Non-pigmented ciliary epithelial cell (primary cell): ENCODE measurements at regions not wholly inside any gene's neighbourhood (a gene's known extent, or its start where the extent isn't known, plus 50 kb on each side); places are given as distances from the start of the nearest gene placed in this dataset.

Experiments
- DNase-seq: peaks from one replicate; pipeline ENCODE4 v3.0.0-alpha.2; 2010; ENCODE audit warnings: low read depth

DNA sequence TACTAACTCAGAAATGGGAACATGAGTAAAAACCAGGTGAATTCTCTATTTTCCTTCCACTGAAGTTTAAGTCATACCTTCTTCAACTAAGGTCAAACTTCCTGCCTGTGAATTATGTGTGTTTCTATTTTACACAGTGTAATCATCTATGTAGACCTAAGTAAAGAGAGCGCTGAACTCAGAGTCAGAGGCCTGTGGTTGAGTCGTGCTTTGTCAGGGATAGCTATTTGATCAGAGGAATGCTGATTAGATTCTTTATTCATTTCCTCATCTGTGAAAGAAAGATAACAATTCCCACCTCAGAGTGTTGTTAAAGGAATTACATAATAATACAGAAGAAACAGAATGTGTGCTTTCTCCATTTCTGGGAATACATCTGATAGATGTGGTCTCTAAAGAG lies 654.1 kb downstream of the STIM2 start:
- no peak for DNase-seq

DNA sequence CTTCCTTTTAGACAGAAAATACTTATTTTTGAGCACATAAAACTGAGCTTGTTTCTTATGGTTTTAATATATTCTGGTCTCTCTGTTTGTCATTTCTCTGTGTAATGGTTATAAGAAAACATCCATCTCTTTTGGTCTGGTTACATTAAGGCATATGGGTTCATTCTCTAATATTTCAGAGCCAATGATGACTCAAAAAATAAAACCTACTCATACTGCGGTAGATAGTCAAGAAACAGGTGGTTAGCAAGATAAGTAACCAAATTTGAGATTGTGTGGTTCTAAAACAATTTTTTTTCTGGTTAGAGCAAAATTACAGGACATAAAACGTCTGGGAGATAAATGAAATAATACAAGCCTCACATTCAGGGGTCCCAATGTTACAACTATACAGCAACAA lies 654.5 kb downstream of the STIM2 start:
- no peak for DNase-seq

GRCh38 chr4:27518876-27519275 lies 658.2 kb downstream of the STIM2 start:
- DNase-seq = no peak

GRCh38 chr4:27524224-27524623 lies 663.6 kb downstream of the STIM2 start:
- DNase-seq = no peak

DNA sequence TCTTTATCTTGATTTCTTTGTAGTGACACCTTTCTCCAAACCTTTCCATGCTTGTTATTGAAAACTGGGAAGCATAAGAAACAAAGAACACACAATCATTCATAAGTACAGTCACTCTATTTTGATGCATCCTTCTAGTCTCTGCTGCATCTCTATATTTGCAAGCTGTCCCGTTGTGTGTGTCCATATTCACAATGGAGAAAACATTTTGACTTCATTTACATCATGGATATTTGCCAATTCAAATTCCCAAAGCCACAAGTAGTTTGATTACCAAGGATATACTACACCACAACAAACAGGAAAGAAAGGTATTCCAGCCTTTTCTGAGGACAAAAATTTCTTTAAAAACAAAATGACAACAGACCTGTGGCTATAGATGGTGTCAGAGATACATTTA lies 673.8 kb downstream of the STIM2 start:
- DNase-seq = no peak

- DNase-seq = no peak
These were observed 707.8 kb downstream of the STIM2 start for GRCh38 chr4:27568236-27568951.

GRCh38 chr4:27568952-27569319 lies 708.3 kb downstream of the STIM2 start:
- no peak for DNase-seq

DNA sequence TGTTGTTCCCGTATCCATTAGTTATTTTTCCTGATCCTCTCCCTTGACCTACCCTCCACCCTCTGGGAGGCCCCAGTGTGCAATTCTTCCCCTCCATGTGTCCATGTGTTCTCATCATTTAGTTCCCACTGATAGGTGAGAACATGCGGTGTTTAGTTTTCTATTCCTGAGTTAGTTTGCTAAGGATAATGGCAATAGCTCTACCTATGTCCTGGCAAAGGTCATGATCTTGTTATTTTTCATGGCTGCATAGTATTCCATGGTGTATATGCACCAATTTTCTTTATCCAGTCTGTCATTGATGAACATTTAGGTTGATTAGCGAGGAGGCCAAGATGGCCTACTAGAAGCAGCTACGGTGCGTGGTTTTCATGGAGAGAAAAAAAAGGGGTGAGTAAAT lies 714.1 kb downstream of the STIM2 start:
- DNase-seq = no peak

GRCh38 chr4:27577951-27578350 lies 717.3 kb downstream of the STIM2 start:
- DNase-seq = no peak

GRCh38 chr4:27592738-27593137 lies 732.1 kb downstream of the STIM2 start:
- no peak for DNase-seq

DNA sequence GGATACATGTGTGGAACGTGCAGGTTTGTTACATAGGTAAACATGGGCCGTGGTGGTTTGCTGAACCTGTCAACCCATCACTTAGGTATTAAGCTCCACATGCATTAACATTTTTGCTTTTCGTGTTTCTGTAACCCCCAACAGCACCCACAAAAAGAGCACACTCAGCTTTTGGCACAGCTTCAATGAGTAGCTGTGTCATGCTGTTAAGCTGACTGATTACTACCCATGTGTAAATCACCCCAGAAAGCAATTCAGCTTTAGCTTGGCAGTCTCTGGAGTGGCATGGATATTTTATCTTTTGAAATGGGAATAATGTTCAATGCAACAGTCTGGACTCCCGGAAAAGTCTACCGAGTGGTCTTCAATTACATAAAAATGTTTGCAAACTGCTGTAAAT lies 734.3 kb downstream of the STIM2 start:
- no peak for DNase-seq

DNA sequence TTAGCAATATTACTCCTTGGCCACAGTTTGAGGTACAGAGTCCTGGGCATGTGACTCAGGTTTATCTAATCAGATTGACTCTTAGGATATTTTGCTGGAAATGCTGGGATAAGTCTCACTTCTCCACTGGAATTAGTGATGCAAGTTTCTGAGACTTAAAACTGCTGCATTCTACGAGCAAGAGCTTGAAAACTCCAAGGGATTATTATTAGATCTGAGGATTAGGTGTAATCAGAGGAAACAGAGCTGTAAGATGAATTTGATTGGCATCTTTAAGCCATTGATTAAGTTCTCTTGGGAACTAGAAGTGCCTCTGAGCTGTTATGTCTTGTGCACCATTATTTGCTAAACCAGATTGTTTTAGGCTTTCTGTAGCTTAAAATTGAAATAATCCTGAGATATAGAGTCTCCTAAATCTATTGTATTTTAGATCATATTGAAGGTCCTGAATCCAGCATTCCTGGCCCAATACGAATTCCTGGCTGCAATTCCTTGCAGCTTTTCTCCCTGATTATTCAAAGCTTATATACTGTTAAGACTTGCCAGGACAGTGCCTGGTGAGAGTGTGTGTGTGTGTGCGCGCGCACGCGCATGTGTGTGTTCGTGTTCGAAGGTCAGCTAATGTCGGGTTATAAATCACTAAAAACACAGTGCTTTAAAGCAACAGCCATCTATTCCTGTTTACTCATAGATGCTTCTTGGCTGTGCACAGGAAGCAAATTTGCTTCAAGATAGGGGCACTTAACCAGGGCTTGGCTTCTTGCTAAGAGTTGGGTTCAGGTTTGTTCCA lies 735.1 kb downstream of the STIM2 start:
- DNase-seq = no peak

- no peak for DNase-seq
These were observed 741.5 kb downstream of the STIM2 start for GRCh38 chr4:27602172-27602571.

DNA sequence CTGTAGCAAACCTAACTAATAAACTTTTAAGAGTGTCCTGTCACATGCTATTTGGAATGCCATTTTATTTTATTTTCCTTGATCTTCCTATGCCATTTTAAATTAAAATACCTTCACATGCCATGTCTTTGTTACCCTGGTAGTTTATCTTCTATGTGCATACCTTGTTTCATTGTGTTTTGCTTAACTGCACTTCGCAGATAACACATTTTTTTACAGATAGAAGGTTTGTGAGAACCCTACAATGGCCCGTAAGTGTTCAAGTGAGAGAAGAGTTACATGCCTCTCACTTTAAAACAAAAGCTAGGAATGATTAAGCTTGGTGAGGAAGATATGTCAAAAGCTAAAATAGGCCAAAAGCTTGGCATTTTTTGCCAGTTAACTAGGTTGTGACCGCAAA lies 744.1 kb downstream of the STIM2 start:
- DNase-seq = no peak

DNA sequence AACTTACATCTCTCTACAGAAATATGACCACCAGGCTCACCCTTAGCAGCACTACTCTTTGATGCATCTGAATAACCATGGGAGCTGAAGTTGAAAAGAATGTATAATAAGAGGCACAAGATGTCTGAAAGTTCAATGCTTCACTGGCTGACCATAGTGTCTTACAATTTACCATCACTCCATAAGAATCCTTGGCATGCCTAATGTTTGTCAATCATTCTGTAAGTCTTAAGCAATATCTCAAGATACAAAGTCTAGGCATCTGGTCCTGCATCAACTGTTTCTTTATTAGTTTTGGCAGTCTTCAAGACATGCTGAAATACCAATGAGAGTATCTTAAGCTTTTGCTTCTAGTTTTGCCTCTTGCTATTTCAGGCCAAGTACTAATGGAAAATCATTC lies 755.5 kb downstream of the STIM2 start:
- DNase-seq = peak; percentile 1

GRCh38 chr4:27619435-27619834 lies 758.8 kb downstream of the STIM2 start:
- DNase-seq = no peak

DNA sequence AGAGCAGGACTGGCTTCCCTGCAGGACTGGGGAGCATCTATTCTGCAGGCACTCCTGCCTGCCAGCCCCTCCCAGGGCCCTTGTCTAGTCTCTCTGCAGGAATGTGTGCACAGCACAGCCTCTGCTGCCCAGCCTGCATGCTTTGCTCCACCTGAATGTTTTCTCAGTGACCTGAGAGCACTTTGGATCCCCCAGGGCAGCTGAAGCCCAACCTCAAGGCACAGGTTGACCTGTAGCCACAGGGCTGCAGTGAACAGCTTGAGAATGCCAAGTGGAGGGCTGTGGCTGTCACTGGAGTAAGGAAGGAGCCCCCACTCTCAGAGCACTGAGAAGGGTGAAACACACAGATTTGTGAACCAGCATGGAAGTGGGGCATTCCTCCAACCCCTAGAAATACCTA lies 760.2 kb downstream of the STIM2 start:
- DNase-seq = no peak

GRCh38 chr4:27624749-27625148 lies 764.1 kb downstream of the STIM2 start:
- no peak for DNase-seq

DNA sequence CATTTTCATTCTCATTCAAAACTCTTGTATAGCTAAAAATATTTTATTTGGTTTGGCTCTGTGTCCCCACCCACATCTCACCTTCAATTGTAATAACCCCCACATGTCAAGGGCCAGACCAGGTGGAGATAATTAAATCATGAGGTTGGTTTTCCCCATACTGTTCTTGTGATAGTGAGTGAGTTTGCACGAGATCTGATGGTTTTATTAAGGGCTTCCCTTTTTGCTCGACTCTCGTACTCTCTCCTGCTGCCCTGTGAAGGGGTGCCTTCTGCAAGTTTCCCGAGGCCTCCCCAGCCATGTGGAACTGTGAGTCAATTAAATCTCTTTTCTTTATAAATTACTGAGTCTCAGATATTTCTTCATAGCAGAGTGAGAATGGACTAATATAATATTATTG lies 768.0 kb downstream of the STIM2 start:
- no peak for DNase-seq

DNA sequence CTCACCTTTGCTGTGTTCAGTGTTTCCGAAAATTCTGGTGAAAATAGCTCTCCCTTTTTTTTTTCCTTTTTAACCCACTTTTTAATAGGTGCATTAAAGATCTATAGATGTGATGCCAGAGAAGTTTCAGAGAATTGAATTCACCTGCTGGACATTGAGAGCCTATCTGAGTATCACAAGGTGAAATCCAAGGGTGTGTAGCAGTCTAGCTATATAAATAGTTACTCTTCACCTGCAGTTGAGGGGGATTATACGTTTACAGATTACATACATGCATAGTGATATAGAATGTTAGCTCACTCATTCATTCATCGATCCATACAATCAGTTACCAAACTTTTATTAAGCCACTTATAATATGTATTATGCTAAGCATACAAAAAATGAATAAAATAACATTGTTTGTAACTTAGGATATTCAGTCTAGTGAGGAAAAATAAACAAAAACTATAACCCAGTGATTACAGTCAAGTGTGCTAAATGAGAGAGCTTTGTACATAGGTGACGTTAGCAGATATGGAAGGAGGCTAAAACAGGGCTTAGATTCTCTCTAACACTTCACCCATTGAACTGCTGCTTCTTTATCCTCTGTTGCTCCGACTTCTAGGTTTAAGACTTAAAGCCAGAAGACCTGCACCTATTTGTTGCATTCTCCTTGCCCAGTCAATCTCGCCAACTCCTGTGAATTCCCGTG lies 769.0 kb downstream of the STIM2 start:
- no peak for DNase-seq

DNA sequence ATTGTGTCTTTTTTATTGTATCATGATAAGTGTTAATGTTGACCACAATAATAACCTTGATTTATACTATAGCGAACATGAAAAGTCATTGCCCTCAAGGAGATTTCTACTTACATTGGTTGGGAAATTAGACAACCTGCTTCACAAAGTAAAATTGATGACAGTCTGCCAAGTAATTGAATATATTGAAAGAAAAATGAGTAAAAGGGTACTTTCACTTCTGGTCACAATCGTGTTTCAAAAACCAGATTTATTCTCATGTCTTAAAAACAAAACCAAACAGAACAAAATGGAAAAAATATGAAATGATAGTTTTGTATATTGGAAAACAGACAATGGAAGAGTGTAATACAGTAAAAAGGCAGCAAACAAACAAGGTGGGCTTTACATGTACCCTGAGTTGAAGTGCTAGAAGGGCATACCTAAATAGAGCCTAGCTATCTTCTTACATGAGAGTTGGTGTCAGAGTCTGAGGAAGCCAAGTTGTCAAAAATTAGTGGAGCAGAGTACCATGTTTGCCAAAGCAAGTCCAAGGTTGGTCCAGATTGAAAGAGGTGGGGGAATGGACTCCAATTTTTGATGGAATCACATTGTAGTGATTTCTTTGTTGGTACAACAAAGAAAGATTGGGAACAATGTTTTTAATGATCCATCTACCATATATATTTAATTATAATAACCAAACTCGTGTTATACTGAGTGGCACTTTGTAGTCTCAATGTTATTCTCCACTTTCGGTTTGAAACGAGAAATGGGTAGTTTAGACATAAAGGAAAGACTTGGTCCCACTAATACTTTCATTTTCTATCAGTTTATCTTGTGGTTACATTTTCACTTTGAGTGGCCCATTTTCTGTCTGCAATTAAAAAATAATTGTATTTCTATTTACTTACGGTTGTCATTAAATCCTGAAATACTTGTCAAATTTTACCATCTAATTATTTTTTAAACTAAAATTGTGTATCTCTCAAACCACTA lies 775.6 kb downstream of the STIM2 start:
- no peak for DNase-seq
